Ovary (tissue), 7 donors: ENCODE measurements at regions not wholly inside any gene's neighbourhood (a gene's known extent, or its start where the extent isn't known, plus 50 kb on each side); places are given as distances from the start of the nearest gene placed in this dataset.

Experiments used
- DNase-seq, 5 donors: peaks; one replicate each; pipeline ENCODE4 v3.0.0-alpha.2; 2019 to 2020
- H3K27ac ChIP-seq, 2 donors: fragments of 200-600 bp; one replicate each; pipeline versions ENCODE4 v1.5.1 to v1.8.0; 2019 to 2022
- H3K27me3 ChIP-seq: fragments of 200-600 bp; one replicate; pipeline ENCODE4 v1.8.0; 2022
- H3K36me3 ChIP-seq: fragments of 200-600 bp; sonication (generic); one replicate; pipeline ENCODE4 v1.5.1; 2019
- H3K4me1 ChIP-seq: one replicate; pipeline ENCODE4 v1.8.1; 2013; ENCODE audit warnings: mild to moderate bottlenecking, moderate library complexity; ENCODE audit not compliant: insufficient read depth
- H3K4me3 ChIP-seq: fragments of 200-600 bp; sonication (generic); one replicate; pipeline ENCODE4 v1.5.1; 2017
- H3K9me3 ChIP-seq, 2 donors: fragments of 200-600 bp in 1 of 2; sonication (generic) in 1 of 2; one replicate each; pipeline versions ENCODE4 v1.5.1 to v1.8.1; 2013 to 2019; ENCODE audit warnings: mild to moderate bottlenecking in 1 of 2, moderate library complexity in 1 of 2
- EP300 ChIP-seq: sonication (generic); formaldehyde crosslinking; IDR thresholded peaks from one replicate; pipeline ENCODE4 v1.6.1; 2017; ENCODE audit warnings: antibody characterized with exemption
- POLR2A ChIP-seq: fragments of 450-650 bp; IDR thresholded peaks from one replicate; pipeline ENCODE4 v1.6.1; 2017; ENCODE audit warnings: antibody characterized with exemption, mild to moderate bottlenecking, moderate library complexity
- WGBS, 3 donors: extraction: QIAGEN DNeasy Blood & Tissue Kit in 1 of 3; methylation state at CpG; one replicate each; pipeline versions ENCODE4 v1.1.5 to v1.1.7; 2013 to 2017; 5-methylcytosine and 5-hydroxymethylcytosine counted together
- intact Hi-C, 4 donors: fragments of 100-400 bp; cut with DNase I; formaldehyde crosslinking; loops; one replicate each; pipeline versions ENCODE4 v1.11.0 to v1.15.1; 2022 to 2023
- TF ChIP-seq, protein P1 (sequence below), 3 donors: fragments of 450-650 bp in 2 of 3; fragments of 200-600 bp in 1 of 3; IDR thresholded peaks; one replicate each; pipeline versions ENCODE4 v1.5.1 to v1.8.0; 2016 to 2022; ENCODE audit warnings: antibody characterized with exemption in 3 of 3, mild to moderate bottlenecking in 1 of 3
- donor health status: DM: no; HTN: no; CAD: no; lungs with moderate emphysema.
- donor health status: DM: no; HTN: no; CAD: no.
- donor health status: Bipolar disorder and iron deficiency.
- donor health status: DM: no; HTN: no; CAD: no.
- donor health status: DM: yes; HTN: yes; CAD: no.

DNA sequence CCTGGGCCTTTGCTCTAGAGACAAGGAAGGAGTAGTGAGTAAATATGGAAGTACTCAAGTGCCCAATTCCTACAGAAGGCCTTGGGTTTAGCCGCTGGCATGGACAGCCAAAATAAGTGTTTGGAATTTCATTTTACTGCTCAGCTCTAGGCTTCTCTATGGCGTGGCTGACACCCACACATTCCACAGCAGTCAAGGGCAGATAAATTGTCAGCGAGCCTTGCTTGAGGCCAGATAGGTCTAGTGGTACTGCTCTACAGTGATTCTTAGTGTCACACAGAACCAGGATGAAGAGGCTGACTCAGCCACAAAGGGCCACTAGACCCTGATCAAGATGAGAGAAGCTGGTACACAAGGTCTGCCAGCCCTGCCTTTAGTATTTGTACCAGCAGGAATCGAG lies 111.0 kb upstream of the NFIB start:
- H3K9me3 ChIP-seq: no peaks in the 10 kb centered on the region
- no peak overlapping the region for H3K27ac ChIP-seq
- H3K4me3 ChIP-seq: no peak overlapping the region
- TF ChIP-seq POLR2A (no peak), EP300 (no peak)
- TF ChIP-seq, protein P1, sequence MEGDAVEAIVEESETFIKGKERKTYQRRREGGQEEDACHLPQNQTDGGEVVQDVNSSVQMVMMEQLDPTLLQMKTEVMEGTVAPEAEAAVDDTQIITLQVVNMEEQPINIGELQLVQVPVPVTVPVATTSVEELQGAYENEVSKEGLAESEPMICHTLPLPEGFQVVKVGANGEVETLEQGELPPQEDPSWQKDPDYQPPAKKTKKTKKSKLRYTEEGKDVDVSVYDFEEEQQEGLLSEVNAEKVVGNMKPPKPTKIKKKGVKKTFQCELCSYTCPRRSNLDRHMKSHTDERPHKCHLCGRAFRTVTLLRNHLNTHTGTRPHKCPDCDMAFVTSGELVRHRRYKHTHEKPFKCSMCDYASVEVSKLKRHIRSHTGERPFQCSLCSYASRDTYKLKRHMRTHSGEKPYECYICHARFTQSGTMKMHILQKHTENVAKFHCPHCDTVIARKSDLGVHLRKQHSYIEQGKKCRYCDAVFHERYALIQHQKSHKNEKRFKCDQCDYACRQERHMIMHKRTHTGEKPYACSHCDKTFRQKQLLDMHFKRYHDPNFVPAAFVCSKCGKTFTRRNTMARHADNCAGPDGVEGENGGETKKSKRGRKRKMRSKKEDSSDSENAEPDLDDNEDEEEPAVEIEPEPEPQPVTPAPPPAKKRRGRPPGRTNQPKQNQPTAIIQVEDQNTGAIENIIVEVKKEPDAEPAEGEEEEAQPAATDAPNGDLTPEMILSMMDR (IDR thresholded peaks at IDR 0.05): no peak
- H3K27me3 ChIP-seq: no peaks in the 10 kb centered on the region
- H3K36me3 ChIP-seq: no peaks in the 10 kb centered on the region
- 37 to 52% (median 41%) methylated on average over 4 of the region's 4 CpGs for WGBS, 3 donors
- DNase-seq: no peak
- intact Hi-C loops: loop anchor here in 1 of 4 donors (5.0 kb wide), 1 partner anchor 1003 kb away; no protein-coding TSS in a partner anchor
- peaks cover 2% of the 10 kb centered on the region for H3K4me1 ChIP-seq

DNA sequence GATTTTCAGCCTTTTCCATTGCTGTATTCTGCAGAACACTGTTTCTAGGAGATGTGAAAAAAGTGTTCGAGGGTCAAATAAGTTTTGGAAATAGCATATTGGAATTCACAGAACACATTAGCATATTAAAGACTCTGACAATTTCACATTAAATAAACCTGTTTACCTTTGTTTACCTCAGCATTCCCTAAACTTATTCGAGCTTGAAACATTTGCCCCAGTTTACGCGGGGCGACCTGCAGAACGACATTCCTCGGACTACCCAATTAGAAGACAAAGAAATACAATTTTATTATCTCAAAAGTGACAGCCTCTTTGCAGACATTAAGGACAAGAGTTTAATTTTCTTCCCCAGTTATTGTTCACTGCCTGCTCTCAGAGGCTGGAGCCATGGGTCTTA lies 110.3 kb upstream of the NFIB start:
- Histone ChIP-seq H3K9me3 (no peaks in the 10 kb centered on the region), H3K27me3 (no peaks in the 10 kb centered on the region), H3K27ac (no peak overlapping the region), H3K36me3 (no peaks in the 10 kb centered on the region), H3K4me3 (no peak overlapping the region), H3K4me1 (peaks cover 2% of the 10 kb centered on the region)
- TF ChIP-seq POLR2A: no peak
- no peak for TF ChIP-seq EP300
- TF ChIP-seq, protein P1 (IDR thresholded peaks at IDR 0.05): no peak
- intact Hi-C loops: no loop called here
- 90 to 92% (median 91%) methylated on average over 7 of the region's 7 CpGs for WGBS, 3 donors
- DNase-seq: no peak

DNA sequence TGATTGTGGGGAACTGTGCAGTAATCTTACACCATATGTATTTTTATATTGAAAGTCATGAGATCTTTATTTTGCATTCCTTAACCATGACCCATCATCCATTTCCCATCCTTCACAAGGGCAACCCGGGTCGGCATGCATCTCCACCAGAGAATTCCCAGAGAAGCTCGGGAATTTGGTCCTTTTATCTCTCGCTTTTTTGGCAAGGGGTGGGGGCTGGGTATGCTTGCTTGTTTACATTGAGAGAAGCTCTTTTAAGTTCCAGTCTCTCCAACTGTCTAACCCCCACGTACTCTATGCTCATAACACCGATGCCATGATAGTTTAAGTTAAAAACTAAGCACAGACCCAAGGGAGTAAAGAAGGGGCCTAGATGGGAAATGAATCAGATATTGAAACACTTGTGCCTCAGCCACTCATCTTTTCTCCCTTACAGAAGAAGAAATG lies 109.9 kb upstream of the NFIB start:
- WGBS, 3 donors: 4 to 32% (median 12%) methylated on average over 6 of the region's 6 CpGs
- intact Hi-C loops: no loop called here

DNA sequence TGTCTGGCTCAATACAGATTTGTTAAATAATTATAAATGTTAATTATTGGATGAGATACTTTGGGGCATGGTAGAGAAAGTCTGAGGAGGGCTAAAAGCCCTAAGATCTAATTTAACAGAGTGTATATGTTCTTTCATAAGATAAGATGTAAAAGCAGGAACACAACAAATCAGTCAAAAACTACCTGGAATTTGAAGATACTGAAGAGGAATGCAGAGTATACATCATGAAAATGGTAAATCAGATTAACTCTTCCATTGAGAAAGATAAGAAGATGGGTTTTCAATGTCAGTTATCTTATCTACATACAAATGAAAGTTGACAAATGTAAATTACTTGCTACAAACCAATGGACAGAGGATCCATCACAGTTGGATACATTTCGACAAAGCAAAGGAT lies 107.3 kb upstream of the NFIB start:
- 97 to 98% (median 97%) methylated on average over 1 of the region's 1 CpG for WGBS, 3 donors
- H3K4me1 ChIP-seq: peaks cover 2% of the 10 kb centered on the region
- no peaks in the 10 kb centered on the region for H3K9me3 ChIP-seq
- no peak for DNase-seq
- H3K36me3 ChIP-seq: no peaks in the 10 kb centered on the region
- H3K4me3 ChIP-seq: no peak overlapping the region
- TF ChIP-seq, protein P1 (IDR thresholded peaks at IDR 0.05): no peak
- TF ChIP-seq POLR2A (no peak), EP300 (no peak)
- no peak overlapping the region for H3K27ac ChIP-seq
- intact Hi-C loops: no loop called here
- H3K27me3 ChIP-seq: no peaks in the 10 kb centered on the region

More for the DNA sequence above, 109.9 kb upstream of the NFIB start:
- Histone ChIP-seq H3K36me3 (no peaks in the 10 kb centered on the region), H3K27ac (no peak overlapping the region), H3K4me3 (no peak overlapping the region), H3K4me1 (peaks cover 2% of the 10 kb centered on the region), H3K9me3 (no peaks in the 10 kb centered on the region), H3K27me3 (no peaks in the 10 kb centered on the region)
- DNase-seq: no peak
- TF ChIP-seq, protein P1 (IDR thresholded peaks at IDR 0.05): no peak
- no peak for TF ChIP-seq POLR2A
- no peak for TF ChIP-seq EP300
